ENCODE measurements at regions not wholly inside any gene's neighbourhood (a gene's known extent, or its start where the extent isn't known, plus 50 kb on each side); places are given as distances from the start of the nearest gene placed in this dataset.

DNA sequence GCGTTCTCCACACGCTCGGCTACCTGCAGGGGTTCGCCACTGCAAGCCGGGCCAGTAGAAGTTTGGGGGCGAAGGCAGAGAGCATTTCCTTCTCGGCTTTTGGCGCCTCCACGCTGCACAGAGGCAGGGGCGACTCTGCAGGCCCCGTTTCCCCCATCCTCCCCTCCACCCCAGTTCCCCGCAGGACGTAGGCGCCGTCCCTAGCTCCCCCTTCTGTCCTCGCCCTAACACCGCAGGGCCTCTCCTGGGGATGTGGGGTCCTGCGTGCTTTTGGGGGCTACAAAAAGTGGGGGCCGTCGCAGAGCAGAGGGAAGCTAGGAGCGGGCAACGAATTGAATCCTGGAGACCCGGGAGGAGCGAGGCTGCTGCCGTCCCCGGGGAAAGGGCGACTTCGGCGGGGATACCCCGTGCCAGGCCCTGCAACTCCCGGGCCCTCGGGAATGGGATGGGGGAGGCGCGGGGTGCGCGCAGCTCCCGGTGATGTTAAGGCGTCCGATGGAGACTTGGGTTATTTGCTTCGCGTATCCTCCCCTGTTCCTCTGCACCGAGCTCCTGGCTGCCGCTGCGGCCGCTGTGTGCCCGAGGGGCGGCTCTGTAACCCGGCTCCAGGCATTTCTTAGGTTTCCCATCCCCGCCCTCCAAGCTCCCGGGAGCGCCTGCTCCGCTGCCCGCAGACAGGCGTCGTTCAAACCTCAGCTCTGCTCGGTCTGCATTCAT, 255.9 kb upstream of the SOX21 start:
- H3K79me1 ChIP-seq (ENCODE audit: low read depth in 1 of 2, low read length in 2 of 2), result no peaks in the 10 kb centered on the region
- no peak overlapping the region for H2BK20ac ChIP-seq (ENCODE audit: low read depth, low read length)
- no peak for DNase-seq
- ATAC-seq (ENCODE audit: low read depth), result peak; percentile 68
- no peak overlapping the region for H3K4ac ChIP-seq (ENCODE audit: low read depth, low read length)
- no peaks in the 10 kb centered on the region; the same call in 1 of the 2 replicates for H3K4me1 ChIP-seq (ENCODE audit: control insufficient read depth, insufficient read depth, low read length)
- no peak overlapping the region for H3K9ac ChIP-seq (ENCODE audit: low read depth, low read length)
- no peak overlapping the region for H2AK9ac ChIP-seq (replicated peaks; ENCODE audit: low read depth, low read length, poor library complexity)
- no peaks in the 10 kb centered on the region for H3K9me1 ChIP-seq (ENCODE audit: insufficient read depth, low read length)
- no peaks in the 10 kb centered on the region for H4K20me1 ChIP-seq (ENCODE audit: insufficient read depth, low read length)
- BruUV-seq (replicated peaks), result no TSS peak
- H2BK15ac ChIP-seq (ENCODE audit: low read depth, low read length), result no peak overlapping the region
- H3K14ac ChIP-seq (replicated peaks; ENCODE audit: low read depth, low read length), result no peak overlapping the region
- H3K9me3 ChIP-seq (ENCODE audit: control insufficient read depth, insufficient read depth, low read length), result no peaks in the 10 kb centered on the region
- H3K56ac ChIP-seq (ENCODE audit: extremely low read depth, insufficient read depth, low read length), result no peak overlapping the region
- H4K91ac ChIP-seq (ENCODE audit: insufficient read depth, low read depth, low read length), result no peak overlapping the region
- no peak overlapping the region for H4K5ac ChIP-seq (ENCODE audit: low read depth, low read length)
- TF ChIP-seq RCOR1 (IDR thresholded peaks at IDR 0.05; ENCODE audit: insufficient replicate concordance, low read length) (no peak), CEBPB (IDR thresholded peaks at IDR 0.05; ENCODE audit: low read depth, low read length) (no peak), NFE2L2 (IDR thresholded peaks at IDR 0.05; ENCODE audit: low read depth, low read length) (no peak), RFX5 (IDR thresholded peaks at IDR 0.05; ENCODE audit: low read depth, low read length) (no peak), MAZ (IDR thresholded peaks at IDR 0.05; ENCODE audit: borderline replicate concordance, low read depth, low read length) (no peak), MXI1 (IDR thresholded peaks at IDR 0.05; ENCODE audit: borderline replicate concordance, low read depth, low read length) (no peak), SMC3 (IDR thresholded peaks at IDR 0.05; ENCODE audit: low read depth, low read length) (no peak)
- H3K18ac ChIP-seq (ENCODE audit: low read depth, low read length), result no peak overlapping the region
- intact Hi-C loops (cut with micrococcal nuclease) (no loop called here), in situ Hi-C loops (cut with MboI; ENCODE audit: low sequenced_read_pairs) (no loop called here), dilution Hi-C loops (cut with HindIII; ENCODE audit: low sequenced_read_pairs, unreplicated experiment) (no loop called here)
- no peak overlapping the region for H2AK5ac ChIP-seq (ENCODE audit: low read depth, low read length)
- peak overlapping the region; percentile 74 for H2AFZ ChIP-seq (replicated peaks; ENCODE audit: low read length, poor library complexity)
- no peak overlapping the region for H3K27ac ChIP-seq (ENCODE audit: insufficient read depth, low read length)
- ChIA-PET POLR2A (ENCODE audit: unreplicated experiment) (interaction anchor here (0.6 kb wide), 1 partner anchor 187 kb away, joined by 5 read pairs; no protein-coding TSS in a partner anchor), CTCF (no interaction called here)
- peak overlapping the region; percentile 56 for H3K4me2 ChIP-seq (ENCODE audit: low read depth, low read length)
- H2BK120ac ChIP-seq (ENCODE audit: low read depth, low read length), result no peak overlapping the region
- no peak overlapping the region; the same call in 1 of the 2 replicates for H3K4me3 ChIP-seq (ENCODE audit: insufficient read depth, low read depth, low read length)
- no peak overlapping the region for H3K23ac ChIP-seq (ENCODE audit: low read depth, low read length)
- H4K8ac ChIP-seq (ENCODE audit: low read depth in 2 of 2, low read length in 2 of 2), result no peak overlapping the region
- peaks cover 51% of the 10 kb centered on the region for H3K27me3 ChIP-seq (ENCODE audit: control insufficient read depth, insufficient read depth, low read length)
- no peaks in the 10 kb centered on the region for H3K36me3 ChIP-seq (ENCODE audit: control insufficient read depth, insufficient read depth, low read length)
- WGBS, 2 experiments (ENCODE audit: extremely low coverage in 2 of 2, insufficient read length in 1 of 2), result 3% methylated on average over 23 of the region's 56 CpGs; no CpG with 5 or more reads in 1 of the 2 experiments
- H2BK5ac ChIP-seq (ENCODE audit: low read depth, low read length, poor library complexity, severe bottlenecking), result no peak overlapping the region
